Kidney capillary endothelial cell (primary cell): ENCODE measurements at regions not wholly inside any gene's neighbourhood (a gene's known extent, or its start where the extent isn't known, plus 50 kb on each side); places are given as distances from the start of the nearest gene placed in this dataset.

ENCODE experiments used
- DNase-seq: peaks from one replicate; pipeline ENCODE4 v3.0.0-alpha.2; 2018; ENCODE audit warnings: low spot score

DNA sequence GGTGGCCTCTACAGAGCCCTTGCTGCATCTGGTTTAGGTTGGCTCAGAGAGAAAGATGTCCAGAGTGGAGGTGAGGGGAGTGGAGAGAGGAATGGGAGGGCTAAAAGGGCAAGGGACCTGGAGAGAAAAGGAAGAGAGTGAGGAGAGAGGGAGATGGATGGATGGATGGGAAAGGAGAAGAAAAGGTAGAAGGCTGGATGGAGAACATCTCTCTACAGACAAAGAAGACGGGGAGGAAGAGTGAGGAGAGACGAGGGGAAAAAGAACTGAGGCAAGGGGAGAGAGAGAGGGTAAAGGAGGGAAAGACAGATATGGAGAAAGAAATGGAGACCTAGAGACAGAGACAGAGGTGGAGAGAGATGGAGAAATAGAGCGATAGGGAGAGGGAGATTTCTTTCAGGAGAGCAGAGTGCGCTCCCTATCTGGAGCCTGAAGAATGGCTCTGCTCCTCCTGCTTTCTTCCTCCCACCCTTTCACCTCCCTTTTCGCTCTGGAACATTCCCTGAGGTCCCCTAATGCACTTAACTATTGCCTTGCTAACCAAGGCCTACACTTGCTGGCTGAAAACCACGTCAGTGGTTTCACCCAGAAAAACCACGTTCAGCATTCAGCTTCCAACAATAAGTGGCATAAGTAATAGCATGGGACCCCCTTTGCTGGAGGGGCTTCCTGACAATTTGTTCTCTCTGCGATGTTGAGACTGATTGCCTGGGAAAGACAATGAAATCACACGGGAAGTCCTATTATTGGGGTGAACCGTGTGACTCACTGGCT is 286.3 kb downstream of the CDH26 start:
- no peak for DNase-seq

DNA sequence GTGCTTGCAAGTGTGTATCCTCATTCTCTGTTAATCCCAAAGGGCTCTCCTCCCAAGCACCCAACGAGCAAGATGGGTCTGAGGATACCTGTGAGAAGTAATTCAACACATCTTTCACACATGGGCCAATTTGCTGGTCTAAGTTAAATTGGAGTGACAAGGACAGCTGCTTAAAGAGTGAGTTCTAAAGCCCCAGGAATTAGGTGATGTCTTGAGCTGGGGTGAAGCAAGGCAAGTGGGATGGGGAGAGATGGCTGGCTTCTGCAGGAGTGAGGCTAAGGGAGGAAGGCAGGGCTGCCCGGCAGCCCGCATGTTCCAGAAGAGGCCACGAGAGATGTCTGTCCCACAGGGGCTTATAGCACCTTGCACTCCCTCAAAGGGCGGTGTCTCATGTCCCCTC is 288.5 kb downstream of the CDH26 start:
- no peak for DNase-seq

DNA sequence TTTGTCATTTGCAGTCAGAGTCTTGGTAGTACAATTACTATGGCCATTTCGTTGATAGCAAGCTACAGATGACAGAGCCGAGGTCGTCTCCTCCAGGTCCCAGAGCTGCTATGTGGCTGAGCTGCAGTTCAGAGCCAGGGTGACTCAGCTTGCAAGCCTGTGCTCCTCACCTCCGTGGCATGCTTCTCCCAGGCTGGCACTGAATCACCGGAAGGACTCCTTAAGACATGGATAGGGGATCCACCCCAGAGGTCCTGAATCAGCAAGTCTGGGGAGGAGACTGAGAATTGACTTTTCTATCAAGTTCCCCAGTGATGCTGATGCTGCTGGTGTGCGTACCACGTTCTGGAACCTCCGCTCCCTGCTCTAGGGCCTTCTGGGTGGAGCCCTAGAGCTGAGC is 291.2 kb downstream of the CDH26 start:
- DNase-seq = peak; percentile 3

DNA sequence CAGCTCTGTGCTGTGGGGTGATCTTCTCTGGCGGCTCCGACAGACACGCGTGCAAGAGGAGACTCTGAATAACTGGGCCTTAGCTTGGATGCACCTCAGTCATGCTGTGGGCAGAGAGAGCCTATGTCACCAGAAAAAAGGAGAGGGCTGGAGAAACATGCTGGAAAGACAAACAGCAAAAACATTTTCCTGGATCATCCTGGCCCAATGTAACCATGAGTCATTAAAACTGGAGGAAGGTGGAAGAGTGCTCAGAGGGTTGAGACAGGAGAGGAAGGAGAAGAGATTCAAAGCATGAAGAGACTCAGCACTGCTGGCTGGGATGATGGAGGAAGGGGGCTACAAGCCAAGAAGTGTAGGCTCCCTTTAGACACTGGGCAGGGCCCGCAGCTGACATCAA is 292.0 kb downstream of the CDH26 start:
- DNase-seq = no peak

DNA sequence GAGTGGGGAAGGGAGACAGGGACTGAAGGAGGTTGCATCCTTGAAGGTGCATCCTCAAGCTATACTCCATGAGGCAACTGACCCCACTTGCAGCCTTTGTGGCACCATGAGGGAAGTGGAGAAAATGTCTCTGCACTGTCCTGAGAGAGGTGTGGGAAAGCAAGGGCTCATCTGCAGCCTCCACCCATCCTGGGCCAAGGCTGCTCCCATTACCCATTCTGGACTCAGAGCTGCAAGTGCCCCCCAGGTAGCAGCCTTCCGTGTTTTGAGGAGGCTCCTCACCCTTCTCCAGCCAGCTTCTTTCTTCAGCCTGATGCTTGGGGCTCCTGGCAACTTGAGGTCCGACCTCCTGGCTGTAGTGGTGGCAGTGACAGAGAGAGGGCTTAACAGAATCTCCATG is 294.6 kb downstream of the CDH26 start:
- DNase-seq = no peak

DNA sequence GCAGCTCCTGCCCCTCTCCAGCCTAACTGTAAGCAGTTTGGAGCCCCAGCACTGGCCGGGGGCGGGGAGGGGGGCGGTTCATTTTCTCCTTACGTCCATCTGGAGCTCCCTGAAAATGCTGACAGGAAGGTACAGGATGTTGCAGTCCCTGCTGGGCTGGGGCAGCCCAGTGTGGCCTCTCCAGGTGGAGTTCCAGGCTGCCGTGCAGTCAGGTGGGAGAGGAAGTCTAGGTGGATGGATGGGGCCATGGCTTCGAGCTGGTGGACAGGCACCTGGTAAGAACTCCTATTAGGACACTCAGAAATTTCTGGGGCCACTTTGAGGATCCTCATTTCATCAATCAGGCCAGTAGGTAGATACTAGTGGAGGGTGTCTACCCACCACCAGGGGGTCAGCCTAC is 295.2 kb downstream of the CDH26 start:
- DNase-seq = no peak

DNA sequence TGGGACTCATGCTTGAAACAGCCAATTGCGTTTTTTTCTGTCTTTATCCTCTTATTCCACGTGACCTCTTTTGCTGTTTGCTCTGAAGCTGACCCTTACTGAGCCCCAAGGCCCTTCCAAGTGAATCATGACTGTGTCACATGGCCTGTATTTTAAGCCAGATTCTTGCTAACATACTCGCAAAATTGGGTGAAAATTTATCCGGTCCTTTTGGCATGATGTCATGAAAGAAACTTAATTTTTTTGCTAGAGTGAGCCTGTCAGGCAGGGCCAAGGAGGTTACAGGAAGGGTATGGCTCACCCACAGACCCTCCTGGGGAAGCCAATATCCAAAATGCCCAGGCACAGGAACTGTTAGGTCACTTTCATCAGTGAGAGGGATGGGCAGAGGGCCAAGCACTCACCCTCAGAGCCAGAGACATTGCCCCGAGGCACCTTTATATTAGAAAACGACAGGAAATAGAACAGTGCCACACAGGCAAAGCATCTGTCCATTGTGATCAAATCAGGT is 296.7 kb downstream of the CDH26 start:
- DNase-seq = no peak

DNA sequence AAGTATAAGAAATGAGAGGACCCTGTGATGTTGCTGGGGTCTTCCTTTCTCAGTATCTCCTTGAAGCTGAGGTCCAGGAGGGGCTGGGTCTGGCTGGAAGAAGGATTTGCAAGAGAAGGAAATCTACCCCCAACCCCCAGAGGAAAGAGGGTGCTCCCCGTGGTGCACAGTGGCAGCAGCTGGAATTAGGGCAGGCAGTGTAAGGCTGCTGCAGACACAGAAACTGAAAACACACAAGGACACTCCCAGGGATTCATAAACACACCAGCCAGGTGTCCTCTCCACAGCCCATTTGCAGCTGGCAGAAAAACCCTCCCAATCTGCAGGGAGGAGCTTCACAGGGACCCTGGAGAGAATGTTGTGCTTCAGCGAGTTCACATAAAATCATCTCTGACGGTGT is 297.2 kb downstream of the CDH26 start:
- DNase-seq = no peak

DNA sequence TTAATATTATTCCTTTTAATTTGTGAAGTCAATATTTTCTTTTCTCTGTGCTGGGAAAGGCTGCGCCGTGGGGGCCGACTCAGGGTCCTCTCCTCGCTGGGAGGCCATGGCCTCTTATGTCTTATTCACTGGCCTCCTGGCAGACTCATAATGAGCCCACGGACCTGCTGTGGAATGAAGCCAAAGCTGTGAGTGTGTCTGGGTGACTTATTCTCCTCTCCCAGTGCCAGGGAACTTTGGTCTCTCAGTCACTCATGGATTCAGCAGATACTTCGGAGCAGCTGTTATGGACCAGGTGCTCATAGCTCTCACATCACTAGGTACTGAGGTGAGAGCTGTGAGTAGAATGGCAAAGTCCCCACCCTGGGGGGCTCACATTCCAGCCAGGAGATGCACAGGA is 297.6 kb downstream of the CDH26 start:
- DNase-seq = no peak

DNA sequence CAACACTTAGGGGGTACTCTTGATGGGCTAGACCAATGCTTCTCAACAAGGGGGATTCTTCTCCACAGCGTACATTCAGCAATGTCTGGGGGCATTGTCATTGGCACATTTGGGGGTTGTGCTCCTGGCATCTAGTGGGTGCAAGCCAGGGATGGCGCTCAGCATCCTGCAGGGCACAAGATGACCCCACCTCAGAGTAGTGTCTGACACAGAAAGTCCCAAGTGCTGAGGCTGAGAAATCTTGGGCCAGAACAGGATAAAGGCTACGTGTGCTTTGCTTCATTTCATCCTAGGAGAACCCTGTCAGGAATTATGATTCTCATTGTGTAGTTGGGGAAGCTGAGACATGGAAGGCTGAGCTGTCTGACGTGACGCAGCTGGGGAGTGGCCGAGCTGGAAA is 298.6 kb downstream of the CDH26 start:
- no peak for DNase-seq

DNA sequence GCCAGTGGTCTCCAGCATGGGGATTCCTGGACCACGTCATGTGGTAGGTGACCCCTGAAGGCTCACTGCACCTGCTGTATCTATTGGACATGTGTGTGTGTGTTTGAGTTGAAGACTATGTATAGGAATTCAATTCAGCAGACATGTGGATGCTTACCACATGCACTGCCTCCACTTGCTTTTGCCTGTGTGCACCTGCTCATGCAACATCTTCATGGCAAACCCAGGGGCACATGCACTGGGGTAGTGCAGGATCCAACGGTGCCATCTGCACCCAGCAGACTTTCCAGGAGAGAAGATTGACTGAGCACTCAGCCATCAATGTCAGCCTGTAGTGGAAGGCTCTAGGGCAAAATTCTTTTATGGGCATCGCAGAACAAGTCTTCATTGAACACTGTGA is 299.4 kb downstream of the CDH26 start:
- no peak for DNase-seq

DNA sequence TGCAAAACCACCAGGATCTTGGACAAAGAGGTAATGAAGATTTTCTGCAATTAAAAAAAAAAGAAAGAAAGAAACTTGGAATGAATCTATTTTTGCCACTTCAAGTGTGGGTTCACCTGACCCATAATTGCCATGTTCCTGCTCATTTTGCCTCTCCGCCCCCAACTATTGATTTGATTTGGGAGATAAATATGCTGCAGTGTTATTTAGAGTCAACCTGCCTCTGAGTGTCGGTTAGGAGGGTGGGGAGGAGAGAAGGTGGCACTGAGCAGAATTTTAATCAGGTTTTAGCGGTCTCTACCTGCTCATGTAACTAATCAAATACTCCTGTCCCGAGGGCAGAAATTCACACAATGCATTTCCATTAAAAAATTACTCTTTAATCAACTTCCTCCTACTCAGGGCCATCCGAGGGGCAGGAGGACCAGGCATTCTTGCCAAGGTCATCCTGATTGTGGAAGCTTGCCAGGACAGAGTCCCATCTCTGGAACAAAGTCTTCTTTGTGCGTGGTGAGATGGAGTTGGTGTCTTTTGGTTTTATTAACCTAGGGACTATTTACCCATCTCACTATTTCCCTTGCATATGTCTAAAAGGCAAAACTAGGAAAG is 300.1 kb downstream of the CDH26 start:
- DNase-seq = no peak

DNA sequence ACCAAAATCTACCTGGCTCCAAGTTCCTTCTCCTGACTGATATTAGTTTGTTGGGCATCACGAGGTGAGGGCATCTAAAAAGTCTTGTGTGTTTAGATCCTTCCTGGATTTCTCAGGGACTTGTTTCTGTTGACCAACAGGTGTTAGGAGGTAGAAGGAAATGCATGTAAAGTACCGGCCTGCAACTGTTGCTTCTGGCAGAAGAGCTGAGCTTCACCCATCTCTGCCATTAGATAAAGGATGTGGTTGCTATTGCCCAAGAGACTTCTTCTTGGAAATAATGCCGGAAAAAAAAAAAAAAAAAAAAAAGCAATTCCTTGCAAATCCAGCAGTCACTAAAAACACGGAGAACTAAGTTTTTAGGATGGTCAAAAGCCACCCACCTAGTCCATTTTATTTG is 303.1 kb downstream of the CDH26 start:
- DNase-seq = no peak

DNA sequence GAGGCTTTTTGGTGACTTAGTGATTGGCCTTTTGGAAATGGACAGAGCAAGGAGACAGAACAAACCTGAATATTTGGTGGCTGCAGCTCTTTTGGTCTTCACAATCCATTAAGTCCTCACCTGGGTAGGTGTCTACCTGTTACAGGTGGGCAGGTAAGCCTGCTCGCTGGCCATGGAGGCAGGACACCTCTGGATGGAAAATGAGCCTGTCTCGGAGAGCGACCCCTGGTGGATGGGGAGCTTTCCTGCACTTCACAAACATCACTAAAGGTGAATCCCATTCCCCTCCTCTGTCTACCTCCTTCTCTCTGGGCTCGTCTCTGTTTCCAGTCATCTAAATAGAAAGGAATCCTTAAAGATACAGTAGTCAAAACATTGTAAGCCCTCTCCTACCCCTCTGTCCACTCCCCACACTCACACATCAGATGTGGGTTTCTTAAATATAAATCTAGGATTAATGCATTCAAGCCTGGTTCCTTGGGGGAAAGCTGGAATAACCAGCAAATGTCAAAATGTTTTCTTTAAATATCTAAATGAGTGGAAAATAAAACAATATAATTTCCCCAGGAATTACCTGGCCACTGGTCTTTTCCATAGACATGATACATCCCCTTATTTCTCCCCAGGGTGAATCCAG is 304.9 kb downstream of the CDH26 start:
- no peak for DNase-seq

DNA sequence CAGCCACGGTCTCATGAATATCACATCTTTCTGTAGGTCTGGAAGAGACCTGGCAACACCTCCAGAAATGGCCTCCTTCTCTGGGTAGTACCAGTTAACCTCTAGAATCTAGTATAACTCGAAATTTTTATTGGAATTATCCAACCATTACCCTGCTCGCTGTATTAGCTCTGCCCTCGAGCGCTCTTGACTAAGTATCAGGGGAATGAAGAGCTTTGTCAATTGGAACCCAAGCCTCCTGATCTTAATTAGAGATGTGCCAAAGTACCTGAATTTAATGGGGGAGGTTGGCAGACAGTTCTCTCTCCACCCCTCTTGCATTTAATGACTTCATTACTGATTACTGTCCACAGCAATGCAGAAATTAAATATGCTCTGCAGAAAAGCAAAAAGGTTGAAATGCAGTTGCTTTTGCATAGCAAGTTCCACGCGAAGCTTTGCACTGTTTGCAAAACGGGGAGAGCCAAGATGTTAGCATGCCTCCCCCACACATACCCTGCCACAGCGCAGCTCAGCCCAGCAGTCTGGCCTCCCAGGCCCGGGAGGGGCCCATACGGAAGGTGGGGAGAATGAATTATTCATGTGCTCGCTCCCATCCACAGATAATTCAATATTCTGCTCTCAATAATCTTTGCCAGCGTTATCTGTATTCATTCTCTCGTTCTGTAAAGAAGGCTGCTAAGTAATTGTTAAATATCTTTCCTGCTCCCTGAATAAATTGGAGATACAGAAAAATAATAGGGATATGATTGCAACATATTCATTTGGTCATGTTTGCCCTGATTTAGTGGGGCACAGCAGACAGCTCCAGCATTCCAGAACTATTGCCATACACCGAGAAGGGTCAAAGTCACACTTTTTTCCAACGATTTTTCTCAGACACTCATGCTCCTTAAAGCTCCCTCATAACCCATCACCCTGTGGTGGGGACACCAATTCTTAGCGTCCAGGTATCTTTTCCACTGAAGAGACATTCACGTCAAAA is 305.8 kb downstream of the CDH26 start:
- DNase-seq = no peak

DNA sequence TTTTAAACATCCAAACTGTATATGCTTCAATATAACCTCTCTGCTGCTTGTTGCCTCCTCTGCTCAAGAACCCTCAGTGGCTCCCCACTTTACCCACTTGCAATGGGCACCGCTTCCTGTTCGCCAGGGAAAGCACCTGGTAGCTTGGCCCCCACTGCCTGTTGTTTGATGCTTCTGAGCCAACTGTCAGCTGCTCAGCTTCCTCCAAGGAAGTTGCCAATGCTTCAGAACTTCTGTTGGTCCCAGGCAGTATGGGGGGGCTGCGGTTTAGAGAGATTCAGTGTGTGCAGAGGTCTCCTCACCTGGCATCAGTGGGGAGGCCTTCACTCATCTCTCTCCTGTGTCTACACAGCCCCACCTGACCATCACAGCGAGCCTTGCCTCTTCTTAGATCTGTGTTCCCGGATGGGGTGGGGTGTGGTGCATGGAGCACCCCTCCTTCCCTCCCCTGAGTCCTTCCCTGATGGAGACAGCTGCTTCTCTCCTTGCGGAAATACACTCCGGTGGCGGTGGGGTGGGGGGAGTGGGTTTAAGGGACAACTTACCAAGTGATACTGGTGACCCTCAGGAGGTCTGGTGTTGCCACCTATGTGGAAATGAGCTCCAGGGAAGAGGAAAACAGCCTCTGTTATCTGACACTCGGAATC is 308.1 kb downstream of the CDH26 start:
- DNase-seq = no peak

DNA sequence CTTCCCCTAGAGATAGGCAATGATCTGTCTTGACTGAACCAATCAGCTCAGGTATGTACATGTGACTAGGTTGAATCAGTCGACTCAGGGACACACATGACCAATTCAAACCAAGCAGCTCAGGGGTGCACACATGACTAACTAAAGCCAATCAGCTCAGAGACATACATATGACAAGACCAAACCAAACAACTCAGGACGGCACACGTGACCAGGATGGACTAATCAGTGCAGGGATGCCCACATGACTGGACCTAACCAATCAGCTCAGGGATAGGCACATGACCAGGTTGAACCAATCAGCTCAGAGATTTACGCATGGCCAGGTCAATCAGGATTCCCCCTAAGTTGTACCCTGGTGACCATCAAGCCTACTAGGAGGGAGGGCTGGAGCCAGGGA is 310.3 kb downstream of the CDH26 start:
- DNase-seq = no peak

DNA sequence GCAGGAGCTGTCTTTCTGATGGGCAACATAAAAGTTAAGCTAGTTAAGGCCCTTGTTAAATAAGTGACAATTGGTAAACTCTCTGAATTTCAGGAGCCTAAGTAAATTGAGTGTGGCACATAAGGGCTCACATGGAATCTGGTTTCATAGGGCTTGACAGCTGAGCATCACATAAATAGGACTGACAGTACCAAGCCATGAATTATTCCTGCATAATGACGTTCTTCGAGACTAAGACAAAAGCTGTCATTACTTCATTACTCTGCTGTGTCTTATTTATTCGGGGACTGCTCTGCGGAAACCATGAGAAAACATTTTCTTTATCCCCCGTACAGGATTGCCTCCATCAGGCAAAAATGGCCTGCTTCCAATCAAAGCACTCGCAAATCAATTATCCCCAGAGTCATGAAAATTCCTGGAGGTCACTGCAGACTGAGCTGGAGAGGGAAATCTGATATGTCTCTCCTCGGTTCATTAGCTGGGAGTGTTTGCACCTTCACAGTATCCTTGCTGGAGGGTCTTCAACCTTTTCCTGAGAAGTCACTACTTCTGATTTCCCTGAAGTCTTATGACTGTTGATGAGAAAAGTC is 311.4 kb downstream of the CDH26 start:
- DNase-seq = no peak

DNA sequence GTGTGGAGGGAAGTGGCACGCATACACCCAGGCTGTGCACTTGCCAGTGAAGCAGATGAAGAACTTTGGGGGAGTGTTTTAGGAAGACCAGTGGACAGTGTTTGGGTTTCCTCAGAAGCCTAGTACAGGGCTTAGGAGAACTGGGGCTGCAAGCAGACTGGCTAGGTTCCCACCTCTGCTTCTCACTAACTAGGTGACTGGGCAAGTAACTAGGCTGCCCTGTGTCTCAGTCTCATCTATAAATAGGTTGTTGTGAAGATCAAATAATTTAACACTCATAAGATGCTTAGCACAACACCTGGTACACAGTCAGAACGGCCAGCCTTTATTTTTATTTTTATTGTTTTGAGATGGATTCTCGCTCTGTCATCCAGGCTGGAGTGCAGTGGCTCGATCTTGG is 312.1 kb downstream of the CDH26 start:
- no peak for DNase-seq

DNA sequence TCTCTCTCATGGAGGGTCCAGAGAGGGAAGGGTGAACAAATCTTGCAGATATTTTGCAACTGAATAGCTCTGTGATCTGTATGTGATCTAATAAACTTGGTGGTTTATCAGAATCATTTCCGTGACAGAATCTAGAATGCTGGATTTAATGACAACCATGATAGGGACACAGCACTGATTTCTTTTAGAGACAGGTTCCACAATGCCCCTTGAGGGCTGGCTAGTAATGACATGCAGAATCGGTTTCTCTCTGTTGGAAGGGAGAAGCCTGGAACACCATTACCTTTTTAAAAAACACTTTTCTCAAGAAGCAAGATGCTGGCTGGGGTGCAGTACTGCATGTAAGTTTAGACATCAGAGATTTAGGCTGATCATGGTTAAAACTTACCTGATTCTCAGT is 313.4 kb downstream of the CDH26 start:
- DNase-seq = no peak

DNA sequence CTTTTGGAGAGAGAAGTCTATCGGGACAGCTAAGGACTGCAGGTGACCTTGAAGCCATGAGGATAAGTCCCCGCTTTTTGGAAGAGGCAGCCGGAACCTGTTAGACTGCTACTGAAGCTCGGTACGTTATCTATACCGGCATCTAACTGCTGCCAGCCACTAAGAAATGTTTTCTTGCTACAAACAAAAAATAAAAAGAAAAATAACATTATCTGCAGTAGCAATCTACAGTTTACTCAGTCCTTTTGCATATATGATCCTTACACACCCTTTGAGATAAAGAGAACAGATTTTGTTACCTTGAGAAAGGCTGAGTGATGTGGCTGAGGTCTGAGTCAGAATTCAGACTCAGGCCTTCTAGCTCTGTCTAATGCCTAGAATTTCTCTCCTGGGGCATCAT is 314.6 kb downstream of the CDH26 start:
- DNase-seq = no peak
